Liver (tissue), 8 donors: ENCODE measurements at regions not wholly inside any gene's neighbourhood (a gene's known extent, or its start where the extent isn't known, plus 50 kb on each side); places are given as distances from the start of the nearest gene placed in this dataset.

ENCODE experiments used
- DNase-seq: peaks from one replicate; pipeline ENCODE4 v3.0.0-alpha.2; 2017; ENCODE audit warnings: low spot score
- H3K27ac ChIP-seq, 2 donors: one replicate each; pipeline ENCODE4 v1.7.0; 2013; ENCODE audit warnings: inconsistent platforms in 2 of 2, low read length in 2 of 2, control low read depth in 1 of 2, low read depth in 1 of 2, mild to moderate bottlenecking in 1 of 2
- H3K27me3 ChIP-seq, 4 donors: one replicate each; pipeline versions ENCODE4 v1.6.1 to v1.7.0; 2013; ENCODE audit warnings: low read length in 3 of 4, inconsistent platforms in 1 of 4, mild to moderate bottlenecking in 1 of 4, moderate library complexity in 1 of 4; ENCODE audit not compliant: control insufficient read depth in 4 of 4, insufficient read depth in 4 of 4
- H3K36me3 ChIP-seq, 4 donors: one replicate each; pipeline versions ENCODE4 v1.6.1 to v1.7.0; 2013; ENCODE audit warnings: low read length in 3 of 4, mild to moderate bottlenecking in 3 of 4, low read depth in 1 of 4, moderate library complexity in 1 of 4; ENCODE audit not compliant: control insufficient read depth in 4 of 4, insufficient read depth in 3 of 4
- H3K4me1 ChIP-seq, 4 donors: one replicate each; pipeline versions ENCODE4 v1.6.1 to v1.7.0; 2013; ENCODE audit warnings: low read length in 3 of 4, mild to moderate bottlenecking in 3 of 4, moderate library complexity in 1 of 4; ENCODE audit not compliant: control insufficient read depth in 4 of 4, insufficient read depth in 4 of 4
- H3K4me3 ChIP-seq, 3 donors: one replicate each; pipeline versions ENCODE4 v1.6.1 to v1.7.0; 2013; ENCODE audit warnings: low read length in 3 of 3, control low read depth in 1 of 3, low read depth in 1 of 3, mild to moderate bottlenecking in 1 of 3
- H3K9ac ChIP-seq, 2 donors: one replicate each; pipeline ENCODE4 v1.7.0; 2013; ENCODE audit warnings: low read length in 2 of 2, mild to moderate bottlenecking in 2 of 2, moderate library complexity in 2 of 2, control low read depth in 1 of 2, low read depth in 1 of 2
- H3K9me3 ChIP-seq, 4 donors: one replicate each; pipeline versions ENCODE4 v1.6.1 to v1.7.0; 2013; ENCODE audit warnings: low read length in 3 of 4; ENCODE audit not compliant: control insufficient read depth in 4 of 4
- ATF3 ChIP-seq: IDR thresholded peaks from 2 replicates; pipeline ENCODE4 v1.6.1; 2016; ENCODE audit warnings: antibody characterized with exemption
- CTCF ChIP-seq: fragments of 150-350 bp; IDR thresholded peaks from 2 replicates; pipeline ENCODE4 v1.5.1; 2017; ENCODE audit warnings: improper control_type of control experiment, low read depth, low read length; ENCODE audit not compliant: missing input control
- EGR1 ChIP-seq, 2 donors: IDR thresholded peaks; 2 replicates each; pipeline ENCODE4 v1.6.1; 2016 to 2018; ENCODE audit warnings: antibody characterized with exemption in 2 of 2, low read depth in 2 of 2
- FOXA1 ChIP-seq: IDR thresholded peaks from 2 replicates; pipeline ENCODE4 v1.6.1; 2016; ENCODE audit warnings: antibody characterized with exemption
- FOXA2 ChIP-seq: IDR thresholded peaks from 2 replicates; pipeline ENCODE4 v1.6.1; 2016; ENCODE audit warnings: antibody characterized with exemption
- GABPA ChIP-seq, 2 donors: IDR thresholded peaks in 1 of 2; conservative IDR thresholded peaks in 1 of 2; 2 replicates each; pipeline ENCODE4 v1.6.1; 2016; ENCODE audit warnings: antibody characterized with exemption in 2 of 2, mild to moderate bottlenecking in 1 of 2, moderate library complexity in 1 of 2
- HNF4A ChIP-seq, 2 donors: conservative IDR thresholded peaks; 2 replicates each; pipeline ENCODE4 v1.6.1; 2016; ENCODE audit warnings: antibody characterized with exemption in 2 of 2, mild to moderate bottlenecking in 2 of 2
- HNF4G ChIP-seq: IDR thresholded peaks from 2 replicates; pipeline ENCODE4 v1.6.1; 2016; ENCODE audit warnings: antibody characterized with exemption
- JUND ChIP-seq, 2 donors: IDR thresholded peaks; 2 replicates each; pipeline ENCODE4 v1.6.1; 2016; ENCODE audit warnings: antibody characterized with exemption in 2 of 2
- MAX ChIP-seq: IDR thresholded peaks from 2 replicates; pipeline ENCODE4 v1.6.1; 2016; ENCODE audit warnings: antibody characterized with exemption
- NR2F2 ChIP-seq: IDR thresholded peaks from 2 replicates; pipeline ENCODE4 v1.6.1; 2016; ENCODE audit warnings: antibody characterized with exemption
- RAD21 ChIP-seq, 2 donors: IDR thresholded peaks; 2 replicates each; pipeline ENCODE4 v1.6.1; 2016; ENCODE audit warnings: antibody characterized with exemption in 2 of 2, mild to moderate bottlenecking in 2 of 2
- REST ChIP-seq: IDR thresholded peaks from 2 replicates; pipeline ENCODE4 v1.6.1; 2016; ENCODE audit warnings: antibody characterized with exemption, mild to moderate bottlenecking
- RXRA ChIP-seq, 2 donors: IDR thresholded peaks; 2 replicates each; pipeline ENCODE4 v1.6.1; 2017 to 2018; ENCODE audit warnings: antibody characterized with exemption in 2 of 2, mild to moderate bottlenecking in 1 of 2
- SP1 ChIP-seq: IDR thresholded peaks from 2 replicates; pipeline ENCODE4 v1.6.1; 2018; ENCODE audit warnings: antibody characterized with exemption, mild to moderate bottlenecking
- TAF1 ChIP-seq: conservative IDR thresholded peaks from 2 replicates; pipeline ENCODE4 v1.6.1; 2016; ENCODE audit warnings: antibody characterized with exemption, mild to moderate bottlenecking
- YY1 ChIP-seq: IDR thresholded peaks from 2 replicates; pipeline ENCODE4 v1.6.1; 2016; ENCODE audit warnings: antibody characterized with exemption, mild to moderate bottlenecking
- ZBTB33 ChIP-seq: IDR thresholded peaks from 2 replicates; pipeline ENCODE4 v1.6.1; 2016; ENCODE audit warnings: antibody characterized with exemption
- WGBS: extraction: QIAGEN DNeasy Blood & Tissue Kit; methylation state at CpG from one replicate; pipeline ENCODE4 v1.1.7; 2013; 5-methylcytosine and 5-hydroxymethylcytosine counted together
- donor health status: healthy.
- donor health status: healthy.
- donor health status: healthy.
- donor health status: healthy.
- donor health status: healthy.

GRCh38 chr12:98238515-98239130 lies 276.8 kb upstream of the TMPO start:
- H3K9ac ChIP-seq, result no peak overlapping the region
- no peak overlapping the region for H3K27ac ChIP-seq
- TF ChIP-seq REST (no peak), ATF3 (no peak), SP1 (no peak), TAF1 (no peak), YY1 (no peak), RXRA (IDR thresholded peaks at IDR 0.05) (no peak), NR2F2 (no peak)
- H3K4me3 ChIP-seq, result no peak overlapping the region
- no peak for DNase-seq
- 76% methylated on average over 4 of the region's 4 CpGs for WGBS
- no peaks in the 10 kb centered on the region for H3K36me3 ChIP-seq
- no peaks in the 10 kb centered on the region for H3K4me1 ChIP-seq
- no peaks in the 10 kb centered on the region for H3K27me3 ChIP-seq
- peaks cover 0 to 6% (median 0%) of the 10 kb centered on the region in 4 donors for H3K9me3 ChIP-seq

- TF ChIP-seq EGR1 (IDR thresholded peaks at IDR 0.05; ENCODE audit: low read depth in 2 of 2) (no peak), FOXA2 (no peak), ZBTB33 (no peak), GABPA (IDR thresholded peaks at IDR 0.05 in 1 of 2, conservative IDR thresholded peaks at IDR 0.05 in 1 of 2) (no peak), RXRA (IDR thresholded peaks at IDR 0.05) (no peak), SP1 (no peak), ATF3 (no peak), NR2F2 (no peak), REST (no peak), MAX (no peak), FOXA1 (no peak), HNF4A (conservative IDR thresholded peaks at IDR 0.05) (no peak), YY1 (no peak), HNF4G (no peak), CTCF (no peak), RAD21 (IDR thresholded peaks at IDR 0.05) (no peak), TAF1 (no peak), JUND (IDR thresholded peaks at IDR 0.05) (no peak)
- Histone ChIP-seq H3K4me3 (no peak overlapping the region), H3K27ac (no peak overlapping the region), H3K9me3 (no peaks in the 10 kb centered on the region), H3K4me1 (no peaks in the 10 kb centered on the region), H3K36me3 (no peaks in the 10 kb centered on the region), H3K27me3 (no peaks in the 10 kb centered on the region), H3K9ac (no peak overlapping the region)
- no peak for DNase-seq
- WGBS, result 74% methylated on average over 1 of the region's 1 CpG
Measured at GRCh38 chr12:98243190-98243589, 272.2 kb upstream of the TMPO start.
